Keratinocyte (primary cell): ENCODE measurements at regions not wholly inside any gene's neighbourhood (a gene's known extent, or its start where the extent isn't known, plus 50 kb on each side); places are given as distances from the start of the nearest gene placed in this dataset.

ENCODE experiments used
- CTCF ChIP-seq, 3 experiments: IDR thresholded peaks in 1 of 3; conservative IDR thresholded peaks in 1 of 3; optimal IDR thresholded peaks in 1 of 3; 2 replicates in 2 of 3; 3 replicates in 1 of 3; pipeline versions ENCODE3 to v1.5.1; 2011; ENCODE audit warnings: low read length in 3 of 3, mild to moderate bottlenecking in 3 of 3, moderate library complexity in 2 of 3, control low read depth in 1 of 3, inconsistent platforms in 1 of 3; ENCODE audit not compliant: insufficient read depth in 2 of 3; ENCODE audit errors: extremely low read depth in 1 of 3
- EZH2 ChIP-seq: IDR thresholded peaks from one replicate; pipeline ENCODE4 v1.6.1; 2012; ENCODE audit warnings: inconsistent platforms, mild to moderate bottlenecking, low read length, moderate library complexity

GRCh38 chr16:9594047-9594446 is 502.6 kb downstream of the HAPSTR1 start:
- TF ChIP-seq CTCF (optimal IDR thresholded peaks at IDR 0.05 in 1 of 3, IDR thresholded peaks at IDR 0.05 in 1 of 3, conservative IDR thresholded peaks at IDR 0.05 in 1 of 3; ENCODE audit: extremely low read depth in 1 of 3, insufficient read depth in 2 of 3, low read length in 3 of 3), result no peak
- no peak for TF ChIP-seq EZH2
